ENCODE measurements at regions not wholly inside any gene's neighbourhood (a gene's known extent, or its start where the extent isn't known, plus 50 kb on each side); places are given as distances from the start of the nearest gene placed in this dataset.

- no TSS peak for BruUV-seq (replicated peaks)
- DNase-seq (ENCODE audit: low read depth, low spot score), result no peak
- in situ Hi-C loops (cut with HindIII; ENCODE audit: low pct_unique_long_range_greater_than_20kb, low sequenced_read_pairs) (no loop called here), intact Hi-C loops (cut with micrococcal nuclease; ENCODE audit: unreplicated experiment) (no loop called here)
- ChIA-PET POLR2A (no interaction called here), CTCF (no interaction called here)
- Histone ChIP-seq H3K4me1 (ENCODE audit: control insufficient read depth, insufficient read depth, low read length) (no peaks in the 10 kb centered on the region), H3K9me3 (ENCODE audit: control insufficient read depth, insufficient read depth, low read depth, low read length) (no peaks in the 10 kb centered on the region), H3K36me3 (ENCODE audit: control insufficient read depth, insufficient read depth, low read length) (no peaks in the 10 kb centered on the region), H3K27ac (ENCODE audit: low read length) (no peak overlapping the region), H3K27me3 (ENCODE audit: control insufficient read depth, insufficient read depth, low read length) (no peaks in the 10 kb centered on the region), H3K4me3 (ENCODE audit: low read depth in 2 of 2, low read length in 2 of 2) (no peak overlapping the region)
- ATAC-seq, result no peak
- TF ChIP-seq TCF7L2 (IDR thresholded peaks at IDR 0.05; ENCODE audit: low read depth, low read length) (no peak), CTCF (IDR thresholded peaks at IDR 0.05) (no peak), POLR2AphosphoS5 (IDR thresholded peaks at IDR 0.05; ENCODE audit: low read depth, low read length) (no peak), SIN3A (IDR thresholded peaks at IDR 0.05; ENCODE audit: borderline replicate concordance, insufficient read depth, low read depth, low read length) (no peak)
- TF ChIP-seq, protein P1, sequence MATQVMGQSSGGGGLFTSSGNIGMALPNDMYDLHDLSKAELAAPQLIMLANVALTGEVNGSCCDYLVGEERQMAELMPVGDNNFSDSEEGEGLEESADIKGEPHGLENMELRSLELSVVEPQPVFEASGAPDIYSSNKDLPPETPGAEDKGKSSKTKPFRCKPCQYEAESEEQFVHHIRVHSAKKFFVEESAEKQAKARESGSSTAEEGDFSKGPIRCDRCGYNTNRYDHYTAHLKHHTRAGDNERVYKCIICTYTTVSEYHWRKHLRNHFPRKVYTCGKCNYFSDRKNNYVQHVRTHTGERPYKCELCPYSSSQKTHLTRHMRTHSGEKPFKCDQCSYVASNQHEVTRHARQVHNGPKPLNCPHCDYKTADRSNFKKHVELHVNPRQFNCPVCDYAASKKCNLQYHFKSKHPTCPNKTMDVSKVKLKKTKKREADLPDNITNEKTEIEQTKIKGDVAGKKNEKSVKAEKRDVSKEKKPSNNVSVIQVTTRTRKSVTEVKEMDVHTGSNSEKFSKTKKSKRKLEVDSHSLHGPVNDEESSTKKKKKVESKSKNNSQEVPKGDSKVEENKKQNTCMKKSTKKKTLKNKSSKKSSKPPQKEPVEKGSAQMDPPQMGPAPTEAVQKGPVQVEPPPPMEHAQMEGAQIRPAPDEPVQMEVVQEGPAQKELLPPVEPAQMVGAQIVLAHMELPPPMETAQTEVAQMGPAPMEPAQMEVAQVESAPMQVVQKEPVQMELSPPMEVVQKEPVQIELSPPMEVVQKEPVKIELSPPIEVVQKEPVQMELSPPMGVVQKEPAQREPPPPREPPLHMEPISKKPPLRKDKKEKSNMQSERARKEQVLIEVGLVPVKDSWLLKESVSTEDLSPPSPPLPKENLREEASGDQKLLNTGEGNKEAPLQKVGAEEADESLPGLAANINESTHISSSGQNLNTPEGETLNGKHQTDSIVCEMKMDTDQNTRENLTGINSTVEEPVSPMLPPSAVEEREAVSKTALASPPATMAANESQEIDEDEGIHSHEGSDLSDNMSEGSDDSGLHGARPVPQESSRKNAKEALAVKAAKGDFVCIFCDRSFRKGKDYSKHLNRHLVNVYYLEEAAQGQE (IDR thresholded peaks at IDR 0.05; ENCODE audit: insufficient read depth in 1 of 2, low read depth in 2 of 2, low read length in 1 of 2), result no peak
Observed at GRCh38 chr14:22086131-22086530, 412.5 kb upstream of the OR4E1 start.

- ATAC-seq (no peak), DNase-seq (ENCODE audit: low read depth, low spot score) (no peak)
- H3K4me1 ChIP-seq (ENCODE audit: control insufficient read depth, insufficient read depth, low read length), result no peaks in the 10 kb centered on the region
- no peaks in the 10 kb centered on the region for H3K27me3 ChIP-seq (ENCODE audit: control insufficient read depth, insufficient read depth, low read length)
- TF ChIP-seq, protein P1 (IDR thresholded peaks at IDR 0.05; ENCODE audit: insufficient read depth in 1 of 2, low read depth in 2 of 2, low read length in 1 of 2), result no peak
- TF ChIP-seq POLR2AphosphoS5 (IDR thresholded peaks at IDR 0.05; ENCODE audit: low read depth, low read length) (no peak), CTCF (IDR thresholded peaks at IDR 0.05) (peak; percentile 74), SIN3A (IDR thresholded peaks at IDR 0.05; ENCODE audit: borderline replicate concordance, insufficient read depth, low read depth, low read length) (no peak), TCF7L2 (IDR thresholded peaks at IDR 0.05; ENCODE audit: low read depth, low read length) (no peak)
- BruUV-seq (replicated peaks), result no TSS peak
- no peaks in the 10 kb centered on the region for H3K9me3 ChIP-seq (ENCODE audit: control insufficient read depth, insufficient read depth, low read depth, low read length)
- CTCF ChIA-PET, result interaction anchor here (0.8 kb wide), 1 partner anchor 16 kb away, joined by 4 read pairs; no protein-coding TSS in a partner anchor
- H3K4me3 ChIP-seq (ENCODE audit: low read depth in 2 of 2, low read length in 2 of 2), result no peak overlapping the region
- no peak overlapping the region for H3K27ac ChIP-seq (ENCODE audit: low read length)
- H3K36me3 ChIP-seq (ENCODE audit: control insufficient read depth, insufficient read depth, low read length), result no peaks in the 10 kb centered on the region
- intact Hi-C loops (cut with micrococcal nuclease; ENCODE audit: unreplicated experiment) (no loop called here), in situ Hi-C loops (cut with HindIII; ENCODE audit: low pct_unique_long_range_greater_than_20kb, low sequenced_read_pairs) (no loop called here)
- POLR2A ChIA-PET, result no interaction called here
Observed at GRCh38 chr14:22084393-22085281, 411.0 kb upstream of the OR4E1 start.
